GM19351 (cell line): ENCODE measurements at regions not wholly inside any gene's neighbourhood (a gene's known extent, or its start where the extent isn't known, plus 50 kb on each side); places are given as distances from the start of the nearest gene placed in this dataset.

ENCODE experiments used
- ATAC-seq: cut with Tn5 transposase; IDR thresholded peaks from one replicate; pipeline ENCODE4 v1.9.1; 2021; ENCODE audit warnings: mild to moderate bottlenecking, moderate library complexity; ENCODE audit not compliant: unreplicated experiment

DNA sequence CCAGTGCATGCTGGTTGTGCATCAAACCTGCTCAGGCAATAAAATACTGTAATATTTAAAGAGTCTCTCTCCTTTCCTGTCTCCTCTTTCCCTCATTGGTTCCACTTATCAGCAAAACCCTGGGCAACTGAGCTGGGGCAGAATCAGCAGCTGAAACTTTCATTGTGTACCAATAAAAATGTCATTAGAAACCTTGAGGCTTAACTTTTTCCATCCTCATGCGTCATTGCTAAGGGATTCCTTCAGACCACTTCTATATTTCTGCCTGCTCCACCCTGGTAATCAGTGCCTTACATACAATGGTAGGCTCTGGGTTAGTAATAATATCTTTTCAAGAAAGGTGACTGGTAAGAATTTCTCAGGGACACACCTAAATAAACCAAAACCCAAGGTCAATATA, 880.3 kb downstream of the RPA4 start:
- ATAC-seq, result no peak

DNA sequence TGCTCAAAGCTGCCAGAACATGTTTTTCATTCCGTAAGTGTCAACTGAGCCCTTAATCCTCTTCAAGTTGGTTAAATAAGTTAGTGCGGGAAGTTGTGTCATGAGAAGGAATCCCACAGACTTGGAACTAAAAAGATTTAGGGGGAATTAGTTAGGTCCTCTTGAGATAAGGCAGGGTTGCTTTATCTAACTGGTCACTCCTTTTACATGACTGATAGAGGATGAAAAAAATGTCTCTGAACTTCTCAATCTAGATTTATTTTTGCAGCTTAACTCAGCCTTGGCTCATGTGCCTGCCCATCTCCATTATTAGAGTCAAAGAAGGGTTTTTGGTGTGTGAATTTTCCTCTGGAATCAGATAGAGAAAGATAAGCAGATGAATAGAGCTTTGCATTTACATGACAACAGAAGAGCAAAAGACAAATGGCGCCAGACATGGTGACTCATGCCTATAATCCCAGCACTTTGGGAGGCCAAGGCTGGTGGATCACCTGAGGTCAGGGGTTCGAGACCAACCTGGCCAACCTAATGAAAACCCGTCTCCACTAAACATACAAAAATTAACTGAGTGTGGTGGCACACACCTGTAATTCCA, 882.9 kb downstream of the RPA4 start:
- ATAC-seq, result no peak

DNA sequence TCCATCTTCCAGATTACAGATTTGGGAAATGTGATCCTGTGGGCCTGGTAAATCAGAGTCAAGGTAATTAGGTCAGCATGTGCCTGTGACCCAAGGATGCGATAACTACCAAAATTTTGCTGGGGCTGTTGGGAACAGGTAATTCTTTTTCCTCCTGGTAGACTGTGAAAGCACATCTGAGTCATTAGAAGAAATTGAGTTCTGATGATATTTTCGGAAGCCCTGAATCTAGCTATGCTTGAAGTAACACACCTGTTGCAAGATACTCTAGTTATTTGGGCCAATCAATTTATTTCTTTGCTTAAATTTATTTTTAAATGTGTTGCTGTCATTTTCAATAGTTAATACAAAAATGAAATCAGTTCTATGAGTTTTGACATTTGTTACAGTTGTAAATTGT, 903.6 kb downstream of the RPA4 start:
- no peak for ATAC-seq

DNA sequence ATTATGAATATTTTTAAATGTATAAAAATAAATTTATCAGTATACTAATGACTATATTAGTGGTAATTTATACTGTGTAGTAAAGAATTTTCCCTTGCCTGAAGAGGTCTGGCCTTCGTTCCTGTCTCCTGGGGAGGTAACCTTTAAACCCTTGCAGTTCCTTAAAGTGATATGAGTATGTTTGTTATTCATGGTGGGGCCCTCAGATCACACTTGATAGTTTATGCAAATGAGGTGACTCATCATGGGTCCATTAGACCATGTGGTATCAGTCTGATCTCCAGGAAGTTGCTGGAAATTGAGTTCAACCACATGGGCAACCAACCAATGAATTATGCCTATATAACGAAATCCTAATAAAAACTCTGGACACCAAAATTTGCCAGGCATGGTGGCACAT, 904.1 kb downstream of the RPA4 start:
- ATAC-seq, result peak; percentile 68

DNA sequence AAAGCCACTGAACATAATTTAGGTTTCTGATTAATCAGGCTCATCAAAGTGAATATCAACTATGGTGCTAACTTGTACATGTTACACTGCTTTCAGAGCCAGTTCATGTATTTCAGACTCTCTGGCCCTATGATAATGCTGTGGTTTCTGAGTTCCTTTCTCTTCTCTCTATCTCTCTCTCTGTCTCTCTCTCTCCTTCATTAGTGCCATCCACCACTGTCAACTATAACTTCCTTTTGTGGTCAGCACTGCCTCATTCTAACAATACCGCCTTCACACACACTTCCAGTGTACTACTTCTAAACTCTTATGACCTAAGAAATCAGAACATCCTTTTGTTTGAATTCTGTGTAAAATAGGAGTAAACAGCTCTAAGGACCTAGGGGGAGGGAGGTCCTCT, 907.1 kb downstream of the RPA4 start:
- ATAC-seq, result peak; percentile 50

DNA sequence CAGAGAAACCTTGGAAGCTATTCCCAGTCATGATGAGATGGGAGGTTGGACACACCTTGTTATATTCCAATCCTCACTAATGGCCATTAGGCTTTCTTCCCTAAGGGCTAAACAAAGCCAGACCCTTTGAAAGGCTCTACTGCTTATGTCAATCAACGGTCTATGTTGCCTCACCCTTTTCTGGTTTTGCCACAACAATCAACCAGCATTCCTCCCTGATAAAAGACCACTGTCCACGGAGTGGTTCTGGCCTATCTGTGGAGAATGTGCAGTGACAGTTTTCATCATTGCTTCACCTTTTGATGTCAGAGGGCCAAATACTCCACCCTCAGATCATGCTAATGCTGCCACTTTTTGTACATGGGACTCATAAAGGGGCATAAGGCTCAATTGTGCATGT, 913.4 kb downstream of the RPA4 start:
- no peak for ATAC-seq

DNA sequence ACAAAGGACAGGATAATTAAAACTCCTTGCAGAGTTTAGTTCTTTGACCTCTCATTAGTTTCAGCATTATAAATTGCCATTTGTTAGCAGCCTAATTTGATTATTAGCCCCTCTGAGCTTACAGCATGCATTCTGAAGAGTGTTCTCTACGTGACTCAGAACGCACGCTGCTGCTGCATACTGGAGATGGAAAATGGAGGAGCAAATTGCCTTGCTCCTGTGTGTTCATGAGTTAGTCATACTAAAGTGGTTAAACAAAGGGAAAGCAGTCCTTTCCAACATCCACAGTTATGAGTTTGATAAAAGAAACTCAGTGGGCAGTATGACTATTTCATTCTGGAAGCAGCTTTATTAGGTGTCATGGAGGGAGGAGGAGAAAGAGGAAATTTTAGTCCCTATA, 922.5 kb downstream of the RPA4 start:
- ATAC-seq, result no peak

DNA sequence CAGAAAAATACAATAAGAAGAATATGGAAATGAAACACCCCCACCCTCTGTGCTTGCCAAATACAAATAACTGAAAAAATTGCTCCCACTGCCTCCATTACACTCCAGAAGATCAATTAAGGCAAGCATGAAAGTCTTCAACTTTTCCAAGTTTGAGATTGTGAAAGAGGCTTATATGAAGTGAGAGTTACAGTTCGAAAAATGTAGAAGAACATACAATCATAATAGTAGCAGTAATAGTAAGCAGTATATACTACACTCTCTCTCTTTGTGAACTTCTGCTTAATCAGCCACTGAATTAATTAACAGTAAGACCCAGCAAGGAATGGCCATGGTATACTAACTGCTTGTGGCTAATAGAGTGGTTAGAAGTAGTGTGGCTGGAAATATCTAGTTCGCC, 923.2 kb downstream of the RPA4 start:
- ATAC-seq, result no peak

DNA sequence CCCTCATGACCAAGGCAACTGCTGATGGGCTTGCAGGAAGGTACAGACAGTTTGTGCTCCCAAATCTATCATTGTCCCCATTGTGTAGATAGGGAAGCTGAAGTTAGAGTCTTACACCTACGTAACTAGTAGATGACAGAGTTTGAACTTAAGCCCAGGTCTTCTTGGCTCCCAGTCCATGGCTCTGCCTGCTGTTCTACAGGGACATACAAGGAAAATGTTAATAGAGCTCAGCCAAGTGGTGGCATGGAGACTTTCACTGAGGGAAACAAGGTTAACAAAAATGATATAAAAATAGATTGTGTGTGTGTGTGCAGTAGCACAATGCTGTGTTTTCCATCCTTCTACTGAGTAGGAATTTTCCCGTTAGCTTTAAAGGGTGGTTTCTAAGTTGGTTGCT, 936.5 kb downstream of the RPA4 start:
- no peak for ATAC-seq

DNA sequence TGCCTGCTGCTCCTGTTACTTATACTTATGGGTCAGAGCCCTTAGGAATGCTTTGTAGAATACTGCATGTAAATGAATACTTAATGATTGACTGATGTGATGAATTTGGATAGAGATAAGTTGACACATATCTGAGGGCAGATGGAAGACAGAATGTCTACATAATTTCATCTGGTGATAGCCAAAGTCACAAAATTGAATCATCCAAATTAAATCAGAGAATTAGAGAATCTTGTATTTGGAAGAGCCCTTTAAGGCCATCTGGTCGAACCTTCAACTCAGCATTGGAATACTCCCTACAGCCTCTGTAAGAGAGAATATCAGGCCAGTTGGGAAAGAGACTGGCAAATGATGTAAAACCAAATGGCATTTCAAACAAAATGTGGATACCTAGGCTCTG, 944.8 kb downstream of the RPA4 start:
- ATAC-seq, result no peak

DNA sequence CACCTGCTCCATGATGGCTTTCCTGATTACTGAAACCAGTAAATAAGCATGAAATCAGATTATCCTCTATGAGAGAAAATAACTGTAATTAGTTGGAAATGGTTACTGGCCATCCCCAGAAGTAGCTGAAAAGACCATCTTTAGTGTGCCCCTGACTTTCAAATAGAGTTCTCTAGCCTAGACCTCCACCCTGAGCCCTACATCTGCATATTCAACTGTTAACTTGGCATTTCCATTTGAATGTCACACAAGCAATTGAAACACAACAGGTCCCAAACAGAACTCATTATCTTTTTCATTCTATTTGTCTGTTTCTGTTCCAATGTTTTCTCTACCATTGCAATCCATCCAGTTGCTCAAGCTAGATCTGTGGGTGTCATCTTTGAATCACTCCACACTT, 952.3 kb downstream of the RPA4 start:
- no peak for ATAC-seq

DNA sequence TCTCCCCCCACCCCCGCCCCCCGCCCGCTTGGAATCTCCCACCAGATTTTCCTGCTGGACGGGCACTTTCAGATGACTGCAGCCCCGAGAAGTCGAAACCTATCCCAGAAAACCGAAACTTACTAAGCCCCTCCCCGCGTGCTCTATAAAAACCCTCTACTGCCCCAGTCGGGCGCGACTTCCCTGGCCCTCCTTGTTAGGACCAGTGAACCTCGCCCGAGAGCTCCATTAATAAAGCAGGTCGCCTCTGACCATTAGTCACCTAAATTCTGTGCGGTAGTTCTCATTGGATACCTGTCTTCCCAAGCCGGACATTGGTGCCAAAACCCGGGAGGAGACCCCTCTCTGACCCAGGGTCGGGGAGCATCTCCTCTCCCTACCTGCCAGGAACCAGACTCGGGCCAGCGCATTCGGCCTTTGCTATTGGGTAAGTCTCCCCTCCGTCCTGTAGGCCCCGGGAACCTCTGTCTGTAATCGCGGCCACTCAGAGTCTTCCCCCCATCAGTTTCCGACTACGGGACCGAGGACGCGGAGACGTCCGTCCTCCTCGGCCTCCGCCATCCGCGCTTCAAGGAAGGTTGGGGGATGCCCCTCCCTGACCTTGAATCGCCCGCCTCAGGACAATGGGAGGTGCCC, 958.0 kb downstream of the RPA4 start:
- no peak for ATAC-seq

DNA sequence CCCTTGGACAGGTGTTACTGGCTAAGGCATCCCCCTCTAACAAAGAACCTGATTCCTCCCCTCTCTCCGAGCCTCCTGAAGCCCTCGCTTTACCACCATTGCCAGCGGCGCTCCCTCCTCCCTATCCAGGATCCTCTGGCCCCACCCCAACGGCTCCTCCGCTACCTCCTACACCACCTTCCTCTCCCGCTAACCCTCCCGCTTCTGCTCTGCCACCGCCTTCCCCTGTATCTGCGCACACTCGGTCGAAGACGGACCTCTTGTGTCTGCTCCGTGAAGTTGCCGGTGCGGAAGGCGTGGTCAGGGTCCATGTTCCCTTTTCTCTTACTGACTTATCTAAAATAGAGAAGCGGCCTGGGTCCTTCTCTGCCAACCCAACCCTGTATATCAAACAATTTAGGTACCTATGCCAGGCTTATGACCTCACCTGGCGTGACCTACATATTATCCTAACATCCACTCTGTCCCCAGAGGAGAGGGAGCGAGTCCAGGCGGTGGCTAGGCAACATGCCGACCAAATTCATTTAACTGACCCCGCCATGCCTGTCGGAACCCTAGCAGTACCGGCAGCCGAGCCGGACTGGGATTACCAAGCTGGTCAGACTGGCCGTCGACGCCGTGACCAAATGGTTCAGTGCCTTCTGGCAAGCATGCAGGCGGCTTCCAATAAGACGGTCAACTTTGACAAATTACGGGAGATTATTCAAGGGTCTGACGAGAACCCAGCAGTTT, 958.9 kb downstream of the RPA4 start:
- no peak for ATAC-seq

DNA sequence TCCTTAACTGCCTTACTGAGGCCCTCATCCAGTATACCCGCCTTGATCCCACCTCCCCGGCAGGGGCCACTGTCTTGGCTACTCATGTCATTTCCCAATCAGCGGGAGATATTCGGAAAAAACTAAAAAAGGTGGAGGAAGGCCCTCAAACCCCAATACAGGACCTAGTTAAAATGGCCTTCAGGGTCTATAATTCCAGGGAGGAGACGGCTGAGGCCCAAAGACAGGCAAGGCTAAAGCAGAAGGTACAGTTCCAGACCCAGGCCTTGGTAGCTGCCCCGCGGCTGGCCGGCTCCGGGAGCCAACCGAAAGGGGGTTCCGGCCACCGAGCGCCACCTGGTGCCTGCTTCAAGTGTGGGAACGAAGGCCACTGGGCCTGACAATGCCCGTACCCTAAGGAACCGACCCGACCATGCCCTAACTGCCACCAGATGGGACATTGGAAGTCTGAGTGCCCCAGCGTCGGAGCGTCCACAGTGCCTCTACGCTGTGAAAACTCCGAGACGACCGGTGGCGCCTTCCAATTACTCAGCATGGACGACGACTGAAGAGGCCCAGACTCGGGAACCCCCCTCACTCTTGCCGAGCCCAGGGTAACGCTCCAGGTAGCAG, 959.6 kb downstream of the RPA4 start:
- ATAC-seq, result no peak

DNA sequence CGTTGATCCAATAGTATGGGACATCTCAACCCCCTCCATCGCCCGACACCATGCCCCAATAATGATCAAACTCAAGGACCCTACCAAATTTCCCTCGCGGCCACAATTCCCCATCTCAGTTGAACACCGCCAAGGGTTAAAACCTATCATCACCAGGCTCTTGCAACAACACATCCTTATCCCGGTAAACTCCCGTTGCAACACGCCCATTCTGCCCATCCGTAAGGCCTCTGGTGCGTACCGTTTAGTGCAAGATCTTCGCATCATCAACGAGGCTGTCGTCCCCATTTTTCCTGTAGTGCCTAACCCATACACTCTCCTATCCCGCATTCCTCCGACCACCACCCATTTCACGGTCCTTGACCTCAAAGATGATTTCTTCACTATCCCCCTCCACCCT, 960.5 kb downstream of the RPA4 start:
- no peak for ATAC-seq

DNA sequence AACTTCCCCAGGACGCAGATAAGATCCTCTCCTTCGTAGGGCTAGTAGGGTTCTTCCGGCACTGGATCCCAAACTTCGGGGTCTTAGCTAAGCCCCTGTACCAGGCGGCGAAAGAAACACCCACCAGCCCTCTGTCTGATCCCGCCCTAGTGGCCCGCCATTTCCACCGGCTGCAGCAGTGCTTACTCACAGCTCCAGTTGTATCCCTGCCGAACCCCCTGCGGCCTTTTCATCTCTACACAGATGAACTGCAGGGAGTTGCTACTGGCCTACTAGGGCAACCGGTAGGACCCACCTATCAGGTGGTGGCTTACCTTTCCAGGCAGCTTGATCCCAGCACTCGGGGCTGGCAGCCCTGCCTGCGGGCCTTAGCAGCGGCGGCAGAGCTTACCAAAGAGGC, 961.2 kb downstream of the RPA4 start:
- no peak for ATAC-seq

DNA sequence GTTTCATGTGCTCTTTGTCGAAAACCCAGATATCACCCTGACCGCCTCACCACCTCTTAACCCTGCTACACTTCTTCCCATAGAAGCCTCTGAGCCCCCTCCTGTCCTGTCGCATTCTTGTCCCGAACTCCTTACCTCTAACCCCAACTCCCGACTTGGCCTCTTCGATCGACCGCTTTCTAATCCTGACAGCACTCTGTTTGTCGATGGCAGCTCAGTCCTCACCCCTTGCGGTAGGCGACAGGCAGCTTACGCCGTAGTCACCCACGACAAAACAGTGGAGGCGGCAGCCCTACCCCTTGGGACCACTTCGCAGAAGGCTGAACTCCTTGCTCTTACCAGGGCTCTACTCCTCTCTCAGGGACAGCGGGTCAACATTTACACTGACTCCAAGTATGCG, 961.7 kb downstream of the RPA4 start:
- no peak for ATAC-seq

DNA sequence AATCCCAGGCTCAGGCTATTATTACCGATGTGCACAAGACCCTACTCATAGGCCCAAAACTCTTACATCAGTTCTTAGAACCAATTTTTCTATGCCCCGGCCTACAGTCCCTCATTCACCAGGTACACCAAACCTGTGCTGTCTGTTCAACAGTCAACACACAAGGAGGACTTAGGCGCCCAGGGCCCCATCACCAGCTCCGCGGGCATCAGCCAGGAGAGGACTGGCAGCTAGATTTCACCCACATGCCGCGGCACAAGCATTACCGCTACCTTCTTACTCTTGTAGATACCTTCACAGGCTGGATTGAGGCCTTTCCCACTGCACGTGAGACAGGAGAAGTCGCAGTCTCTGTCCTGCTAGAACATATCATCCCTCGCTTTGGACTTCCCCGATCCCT, 962.5 kb downstream of the RPA4 start:
- ATAC-seq, result no peak

DNA sequence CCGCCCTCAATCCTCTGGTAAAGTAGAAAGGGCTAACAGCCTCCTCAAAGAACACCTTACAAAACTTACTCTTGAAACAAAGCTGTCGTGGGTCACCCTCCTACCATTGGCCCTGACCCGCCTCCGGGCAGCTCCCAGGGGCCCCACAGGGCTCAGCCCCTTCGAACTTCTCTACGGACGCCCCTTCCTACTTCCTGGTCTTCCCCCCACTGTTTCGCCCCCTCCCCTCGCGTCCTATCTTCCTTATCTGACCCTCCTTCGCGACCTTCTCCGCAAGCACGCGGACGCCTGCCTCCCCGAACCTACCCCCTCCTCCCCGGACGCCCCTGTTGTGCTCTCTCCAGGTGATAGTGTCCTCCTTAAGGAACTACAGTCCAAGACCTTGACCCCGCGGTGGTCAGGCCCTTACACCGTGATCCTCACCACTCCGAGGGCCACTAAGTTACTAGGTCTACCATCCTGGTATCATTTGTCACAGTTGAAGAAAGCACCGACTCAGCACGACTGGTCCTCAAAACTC, 963.1 kb downstream of the RPA4 start:
- ATAC-seq, result no peak

DNA sequence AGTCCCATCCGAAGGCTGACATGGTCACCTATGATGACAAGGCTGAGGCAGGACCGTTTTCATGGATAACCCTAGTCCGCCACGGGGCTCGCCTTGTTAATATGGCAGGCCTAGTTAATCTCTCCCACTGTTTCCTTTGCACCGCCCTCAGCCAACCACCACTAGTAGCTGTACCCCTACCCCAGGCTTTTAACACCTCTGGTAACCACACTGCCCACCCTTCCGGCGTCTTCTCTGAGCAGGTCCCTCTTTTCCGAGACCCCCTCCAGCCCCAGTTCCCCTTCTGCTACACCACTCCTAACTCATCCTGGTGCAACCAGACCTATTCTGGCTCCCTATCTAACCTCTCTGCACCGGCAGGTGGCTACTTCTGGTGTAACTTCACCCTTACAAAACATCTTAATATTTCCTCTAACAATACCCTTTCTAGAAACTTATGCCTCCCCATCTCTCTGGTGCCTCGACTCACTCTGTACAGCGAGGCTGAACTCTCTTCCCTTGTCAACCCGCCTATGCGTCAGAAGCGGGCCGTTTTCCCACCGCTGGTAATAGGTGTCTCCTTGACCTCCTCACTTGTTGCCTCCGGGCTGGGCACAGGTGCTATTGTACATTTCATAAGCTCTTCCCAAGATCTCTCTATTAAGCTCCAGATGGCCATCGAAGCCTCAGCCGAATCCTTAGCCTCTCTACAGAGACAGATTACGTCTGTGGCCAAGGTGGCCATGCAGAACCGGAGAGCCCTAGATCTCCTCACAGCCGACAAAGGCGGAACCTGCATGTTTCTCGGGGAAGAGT, 964.4 kb downstream of the RPA4 start:
- ATAC-seq, result no peak

DNA sequence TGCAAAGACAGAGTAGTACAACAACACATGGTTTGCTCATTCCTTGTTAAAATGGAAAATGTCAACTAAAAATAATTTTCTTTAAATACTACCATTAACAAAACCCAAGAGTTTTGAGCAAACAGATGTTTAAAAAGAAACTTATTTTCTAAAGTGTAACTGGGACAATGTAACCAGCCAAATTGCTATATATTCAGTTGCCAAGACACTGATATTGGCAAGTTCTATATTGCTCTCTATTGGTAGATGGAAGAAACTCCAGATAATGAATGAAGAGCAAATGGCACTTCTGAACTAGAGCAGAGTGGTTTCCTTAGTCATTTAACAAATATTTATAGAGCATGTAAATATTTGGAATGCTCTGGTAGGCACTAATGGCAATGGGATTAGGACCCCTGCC, 966.2 kb downstream of the RPA4 start:
- no peak for ATAC-seq
